ENCODE measurements at regions not wholly inside any gene's neighbourhood (a gene's known extent, or its start where the extent isn't known, plus 50 kb on each side); places are given as distances from the start of the nearest gene placed in this dataset.

- TF ChIP-seq ASH2L (IDR thresholded peaks at IDR 0.05; ENCODE audit: borderline replicate concordance, low read depth) (no peak), ZBTB11 (CRISPR knock-in tag; IDR thresholded peaks at IDR 0.05) (no peak), NR2F1 (conservative IDR thresholded peaks at IDR 0.05) (no peak)
Measured at GRCh38 chr10:8296090-8296733, 241.7 kb downstream of the GATA3 start (continued).

GRCh38 chr10:8296734-8297101 lies 242.2 kb downstream of the GATA3 start:
- no TSS peak for BruUV-seq (replicated peaks)
- FAIRE-seq: no peak
- WGBS (ENCODE audit: insufficient coverage, insufficient replicate concordance, low lambda C conversion rate, missing lambda C conversion rate): 50% methylated on average over 1 of the region's 2 CpGs

More at GRCh38 chr10:8296734-8297101, 242.2 kb downstream of the GATA3 start:
- Histone ChIP-seq H3K9me3 (replicated peaks; ENCODE audit: control insufficient read depth, insufficient read depth, low read length) (no peaks in the 10 kb centered on the region), H3K27ac (ENCODE audit: control insufficient read depth, insufficient read depth) (no peak overlapping the region), H3K4me2 (ENCODE audit: control insufficient read depth, insufficient read depth) (no peak overlapping the region), H3K4me3 (no peak overlapping the region), H3K4me1 (ENCODE audit: control insufficient read depth, insufficient read depth, low read length) (no peaks in the 10 kb centered on the region), H4K20me1 (ENCODE audit: control insufficient read depth, insufficient read depth) (no peaks in the 10 kb centered on the region), H3K79me2 (ENCODE audit: control insufficient read depth, insufficient read depth, low read length) (no peaks in the 10 kb centered on the region), H2AFZ (ENCODE audit: control insufficient read depth, low read depth, low read length) (no peak overlapping the region), H3K36me3 (ENCODE audit: control insufficient read depth in 2 of 2, insufficient read depth in 2 of 2, low read length in 1 of 2) (no peaks in the 10 kb centered on the region), H3K9ac (ENCODE audit: control insufficient read depth, insufficient read depth, low read length) (no peak overlapping the region), H3K27me3 (replicated peaks in 1 of 2; ENCODE audit: control insufficient read depth in 2 of 2, insufficient read depth in 2 of 2, low read length in 1 of 2) (no peaks in the 10 kb centered on the region; a peak in 1 of 4 replicates)
- ChIA-PET CTCF (no interaction called here), POLR2A (no interaction called here), RAD21 (ENCODE audit: unreplicated experiment) (no interaction called here), SMC1A (ENCODE audit: uncharacterized antibody, unreplicated experiment) (no interaction called here)
- TF ChIP-seq NBN (IDR thresholded peaks at IDR 0.05): no peak
- no peak for TF ChIP-seq NRF1 (conservative IDR thresholded peaks at IDR 0.05; ENCODE audit: low read depth, low read length)
- no peak for TF ChIP-seq IKZF2 (IDR thresholded peaks at IDR 0.05)
- TF ChIP-seq TARDBP (IDR thresholded peaks at IDR 0.05; ENCODE audit: borderline replicate concordance): no peak
- TF ChIP-seq FOS (IDR thresholded peaks at IDR 0.05; ENCODE audit: borderline replicate concordance, extremely low read depth, insufficient read length): no peak
- intact Hi-C loops (cut with micrococcal nuclease; ENCODE audit: unreplicated experiment): no loop called here
- no peak for DNase-seq (ENCODE audit: low read depth, low spot score)
- ATAC-seq: no peak
- in situ Hi-C loops (cut with MboI): no loop called here
